ENCODE measurements at regions not wholly inside any gene's neighbourhood (a gene's known extent, or its start where the extent isn't known, plus 50 kb on each side); places are given as distances from the start of the nearest gene placed in this dataset.

DNA sequence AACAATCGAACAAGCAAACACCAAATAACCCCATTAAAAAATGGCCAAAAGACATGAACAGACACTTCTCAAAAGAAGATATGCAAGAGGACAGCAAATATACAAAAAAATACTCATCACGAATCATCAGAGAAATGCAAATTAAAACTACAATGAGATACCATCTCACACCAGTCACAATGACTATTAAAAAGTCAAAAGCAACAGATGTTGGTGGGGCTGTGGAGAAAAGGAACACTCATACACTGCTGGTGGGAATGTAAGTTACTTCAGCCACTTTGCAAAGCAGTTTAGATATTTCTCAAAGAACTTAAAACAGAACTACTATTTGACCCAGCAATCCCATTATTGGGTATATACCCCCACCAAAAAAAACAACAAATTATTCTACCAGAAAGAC lies 51.3 kb upstream of the FLI1 start:
- ATAC-seq: no peak
- intact Hi-C loops (cut with DNase I): no loop called here
- TF ChIP-seq, protein P1, sequence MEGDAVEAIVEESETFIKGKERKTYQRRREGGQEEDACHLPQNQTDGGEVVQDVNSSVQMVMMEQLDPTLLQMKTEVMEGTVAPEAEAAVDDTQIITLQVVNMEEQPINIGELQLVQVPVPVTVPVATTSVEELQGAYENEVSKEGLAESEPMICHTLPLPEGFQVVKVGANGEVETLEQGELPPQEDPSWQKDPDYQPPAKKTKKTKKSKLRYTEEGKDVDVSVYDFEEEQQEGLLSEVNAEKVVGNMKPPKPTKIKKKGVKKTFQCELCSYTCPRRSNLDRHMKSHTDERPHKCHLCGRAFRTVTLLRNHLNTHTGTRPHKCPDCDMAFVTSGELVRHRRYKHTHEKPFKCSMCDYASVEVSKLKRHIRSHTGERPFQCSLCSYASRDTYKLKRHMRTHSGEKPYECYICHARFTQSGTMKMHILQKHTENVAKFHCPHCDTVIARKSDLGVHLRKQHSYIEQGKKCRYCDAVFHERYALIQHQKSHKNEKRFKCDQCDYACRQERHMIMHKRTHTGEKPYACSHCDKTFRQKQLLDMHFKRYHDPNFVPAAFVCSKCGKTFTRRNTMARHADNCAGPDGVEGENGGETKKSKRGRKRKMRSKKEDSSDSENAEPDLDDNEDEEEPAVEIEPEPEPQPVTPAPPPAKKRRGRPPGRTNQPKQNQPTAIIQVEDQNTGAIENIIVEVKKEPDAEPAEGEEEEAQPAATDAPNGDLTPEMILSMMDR (IDR thresholded peaks at IDR 0.05): no peak
- H3K27ac ChIP-seq: no peak overlapping the region
- no peak overlapping the region for H3K4me3 ChIP-seq
- no peaks in the 10 kb centered on the region for H3K4me1 ChIP-seq
- no peaks in the 10 kb centered on the region for H3K9me3 ChIP-seq
- H3K27me3 ChIP-seq: no peaks in the 10 kb centered on the region
- no peaks in the 10 kb centered on the region for H3K36me3 ChIP-seq
- no peak for DNase-seq

DNA sequence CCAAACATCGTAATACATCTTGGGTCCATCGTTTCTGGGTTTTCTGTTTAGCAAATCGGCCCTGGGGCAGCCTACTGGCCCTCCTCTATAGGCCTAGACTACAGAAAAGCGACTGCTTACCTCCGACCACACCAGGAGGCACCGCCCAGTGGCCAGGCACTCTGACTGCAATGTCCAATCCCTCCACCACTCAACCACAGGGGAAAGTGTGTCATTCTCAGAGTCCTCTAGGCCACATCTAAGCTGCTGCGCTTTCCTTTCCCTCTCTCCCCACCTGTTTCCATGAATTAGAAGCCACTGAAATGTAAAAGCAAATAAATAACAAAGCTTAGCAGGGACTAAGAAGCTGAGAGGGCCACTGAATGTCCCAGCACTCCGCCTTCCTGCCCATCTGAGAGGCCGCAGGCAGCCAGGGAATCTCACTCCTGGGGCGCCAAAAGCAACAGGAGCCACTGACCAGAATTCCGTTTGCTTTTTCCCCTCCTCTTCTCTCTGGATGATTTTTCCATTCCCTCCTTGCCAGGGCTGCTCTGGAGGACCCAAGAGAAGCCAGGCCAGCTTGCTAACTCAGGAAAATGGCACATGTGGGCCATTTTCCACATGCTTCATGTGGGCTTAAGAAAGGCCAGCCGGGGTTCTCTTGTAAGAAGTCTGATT lies 50.1 kb upstream of the FLI1 start:
- H3K9me3 ChIP-seq: no peaks in the 10 kb centered on the region
- H3K4me1 ChIP-seq: no peaks in the 10 kb centered on the region
- intact Hi-C loops (cut with DNase I): no loop called here
- H3K27me3 ChIP-seq: no peaks in the 10 kb centered on the region
- TF ChIP-seq, protein P1 (IDR thresholded peaks at IDR 0.05): no peak
- DNase-seq: no peak
- no peak overlapping the region for H3K27ac ChIP-seq
- H3K36me3 ChIP-seq: no peaks in the 10 kb centered on the region
- no peak overlapping the region for H3K4me3 ChIP-seq
- ATAC-seq: peak; percentile 15
